AG04450 (cell line): ENCODE measurements at regions not wholly inside any gene's neighbourhood (a gene's known extent, or its start where the extent isn't known, plus 50 kb on each side); places are given as distances from the start of the nearest gene placed in this dataset.

ENCODE experiments used
- CTCF ChIA-PET: fragments of 300-600, 350-600 bp; formaldehyde crosslinking; extraction: SDS; loops from one replicate; lab custom pipeline; 2022; ENCODE audit warnings: antibody characterized with exemption, inconsistent platforms; lab: Charles Lee
- POLR2A ChIA-PET: fragments of 350-600 bp; formaldehyde crosslinking; extraction: SDS; loops from one replicate; lab custom pipeline; 2021; ENCODE audit warnings: antibody characterized with exemption, inconsistent platforms; lab: Yijun Ruan, JAX
- DNase-seq: peaks from one replicate; pipeline ENCODE4 v3.0.0-alpha.2; 2011; ENCODE audit warnings: low read depth, low spot score
- H3K27ac ChIP-seq: one replicate; pipeline ENCODE4 v1.5.1; 2012; ENCODE audit warnings: low read depth, low read length, control low read depth
- H3K27me3 ChIP-seq: one replicate; pipeline ENCODE4 v1.6.0; 2012; ENCODE audit warnings: low read length; ENCODE audit not compliant: control insufficient read depth, insufficient read depth
- H3K4me3 ChIP-seq: 2 replicates; pipeline ENCODE4 v1.5.1; 2011; ENCODE audit warnings: mild to moderate bottlenecking, low read depth, low read length, control low read depth
- H3K9me3 ChIP-seq: 2 replicates; pipeline ENCODE4 v1.5.1; 2012; ENCODE audit warnings: low read length; ENCODE audit not compliant: control insufficient read depth, insufficient read depth
- CTCF ChIP-seq: IDR thresholded peaks from 2 replicates; pipeline ENCODE4 v1.5.1; 2011; ENCODE audit warnings: low read depth, low read length, control low read depth, inconsistent platforms

- Histone ChIP-seq H3K9me3 (no peaks in the 10 kb centered on the region), H3K4me3 (no peak overlapping the region), H3K27ac (no peak overlapping the region), H3K27me3 (no peaks in the 10 kb centered on the region)
- DNase-seq = no peak
- CTCF ChIA-PET = no interaction called here
- POLR2A ChIA-PET = no interaction called here
- no peak for TF ChIP-seq CTCF
Measured at GRCh38 chr3:124441766-124442165, 288.5 kb upstream of the UMPS start.

- Histone ChIP-seq H3K4me3 (no peak overlapping the region), H3K9me3 (no peaks in the 10 kb centered on the region), H3K27ac (no peak overlapping the region), H3K27me3 (no peaks in the 10 kb centered on the region)
- no peak for TF ChIP-seq CTCF
- POLR2A ChIA-PET = no interaction called here
- CTCF ChIA-PET = no interaction called here
- DNase-seq = no peak
Measured at GRCh38 chr3:124442463-124442862, 287.8 kb upstream of the UMPS start.

DNA sequence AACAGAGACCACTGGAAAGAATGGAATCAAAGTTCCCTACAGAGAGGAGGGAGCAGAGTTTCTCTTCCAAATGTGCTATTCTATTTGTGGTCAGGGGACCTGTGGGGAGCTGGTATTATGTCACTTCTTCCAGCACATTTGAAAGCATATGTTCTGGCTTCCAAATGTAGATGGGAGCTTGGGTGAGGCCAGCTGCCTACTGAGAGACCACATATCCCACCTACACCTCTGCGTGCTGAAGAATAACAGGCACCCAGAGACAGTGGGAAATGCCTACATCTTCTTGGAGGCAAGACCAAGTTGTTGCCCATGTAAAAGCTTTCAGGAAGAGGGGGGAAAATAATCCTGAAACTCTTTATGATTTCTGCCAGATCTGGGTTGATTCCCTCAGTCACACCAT, 286.8 kb upstream of the UMPS start:
- POLR2A ChIA-PET = no interaction called here
- no peaks in the 10 kb centered on the region for H3K9me3 ChIP-seq
- TF ChIP-seq CTCF = no peak
- H3K27ac ChIP-seq = no peak overlapping the region
- no peak for DNase-seq
- H3K4me3 ChIP-seq = no peak overlapping the region
- CTCF ChIA-PET = interaction anchor here (1.3 kb wide), 1 partner anchor 10 kb away, joined by 3 read pairs; no protein-coding TSS in a partner anchor
- no peaks in the 10 kb centered on the region for H3K27me3 ChIP-seq

DNA sequence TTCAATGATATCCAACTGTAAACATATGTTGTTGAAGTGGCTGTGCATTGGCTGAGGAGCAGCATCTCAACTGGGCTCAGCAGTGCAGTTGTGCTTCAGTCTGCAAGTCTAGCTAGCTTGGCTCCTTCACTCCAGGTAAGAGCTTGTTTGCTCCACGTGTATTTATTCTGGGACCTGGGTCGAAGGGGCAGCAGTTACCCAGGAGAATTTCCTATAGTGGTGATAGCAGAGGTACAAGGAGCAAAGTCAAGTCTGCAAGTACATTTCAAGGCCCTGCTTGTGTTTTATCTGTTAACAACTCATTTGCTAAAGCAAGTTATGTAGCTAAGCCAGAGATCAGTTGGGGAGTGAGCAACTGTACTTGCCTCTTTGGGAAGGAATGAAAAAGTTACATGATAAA, 286.2 kb upstream of the UMPS start:
- DNase-seq = no peak
- Histone ChIP-seq H3K27ac (no peak overlapping the region), H3K9me3 (no peaks in the 10 kb centered on the region), H3K4me3 (no peak overlapping the region), H3K27me3 (no peaks in the 10 kb centered on the region)
- CTCF ChIA-PET = interaction anchor here (1.3 kb wide), 1 partner anchor 10 kb away, joined by 3 read pairs; no protein-coding TSS in a partner anchor
- TF ChIP-seq CTCF = no peak
- POLR2A ChIA-PET = no interaction called here

GRCh38 chr3:124444896-124445295, 285.4 kb upstream of the UMPS start:
- TF ChIP-seq CTCF = no peak
- H3K27me3 ChIP-seq = no peaks in the 10 kb centered on the region
- ChIA-PET POLR2A (no interaction called here), CTCF (no interaction called here)
- H3K9me3 ChIP-seq = no peaks in the 10 kb centered on the region
- no peak overlapping the region for H3K4me3 ChIP-seq
- H3K27ac ChIP-seq = no peak overlapping the region
- no peak for DNase-seq
